ENCODE measurements at regions not wholly inside any gene's neighbourhood (a gene's known extent, or its start where the extent isn't known, plus 50 kb on each side); places are given as distances from the start of the nearest gene placed in this dataset.

DNA sequence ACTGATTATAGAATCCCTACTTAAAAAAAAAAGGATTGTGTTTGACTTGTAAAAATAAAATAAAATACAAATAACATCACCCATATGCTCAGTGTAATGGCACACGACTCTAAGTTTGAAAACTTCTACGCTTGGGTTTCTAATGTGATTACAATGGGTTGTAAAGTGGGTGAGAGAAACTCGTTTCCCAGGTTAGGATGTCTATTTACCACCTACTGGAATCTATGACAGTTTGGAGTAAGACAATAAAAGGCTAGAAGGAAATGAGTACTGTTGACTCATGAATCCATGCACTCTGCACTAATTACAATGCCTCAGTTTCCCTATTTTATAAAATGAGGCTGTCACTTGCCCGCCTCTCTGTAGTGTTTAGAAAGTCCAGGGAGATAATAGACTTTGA is 204.0 kb upstream of the FOXN2 start:
- TF ChIP-seq, protein P1, sequence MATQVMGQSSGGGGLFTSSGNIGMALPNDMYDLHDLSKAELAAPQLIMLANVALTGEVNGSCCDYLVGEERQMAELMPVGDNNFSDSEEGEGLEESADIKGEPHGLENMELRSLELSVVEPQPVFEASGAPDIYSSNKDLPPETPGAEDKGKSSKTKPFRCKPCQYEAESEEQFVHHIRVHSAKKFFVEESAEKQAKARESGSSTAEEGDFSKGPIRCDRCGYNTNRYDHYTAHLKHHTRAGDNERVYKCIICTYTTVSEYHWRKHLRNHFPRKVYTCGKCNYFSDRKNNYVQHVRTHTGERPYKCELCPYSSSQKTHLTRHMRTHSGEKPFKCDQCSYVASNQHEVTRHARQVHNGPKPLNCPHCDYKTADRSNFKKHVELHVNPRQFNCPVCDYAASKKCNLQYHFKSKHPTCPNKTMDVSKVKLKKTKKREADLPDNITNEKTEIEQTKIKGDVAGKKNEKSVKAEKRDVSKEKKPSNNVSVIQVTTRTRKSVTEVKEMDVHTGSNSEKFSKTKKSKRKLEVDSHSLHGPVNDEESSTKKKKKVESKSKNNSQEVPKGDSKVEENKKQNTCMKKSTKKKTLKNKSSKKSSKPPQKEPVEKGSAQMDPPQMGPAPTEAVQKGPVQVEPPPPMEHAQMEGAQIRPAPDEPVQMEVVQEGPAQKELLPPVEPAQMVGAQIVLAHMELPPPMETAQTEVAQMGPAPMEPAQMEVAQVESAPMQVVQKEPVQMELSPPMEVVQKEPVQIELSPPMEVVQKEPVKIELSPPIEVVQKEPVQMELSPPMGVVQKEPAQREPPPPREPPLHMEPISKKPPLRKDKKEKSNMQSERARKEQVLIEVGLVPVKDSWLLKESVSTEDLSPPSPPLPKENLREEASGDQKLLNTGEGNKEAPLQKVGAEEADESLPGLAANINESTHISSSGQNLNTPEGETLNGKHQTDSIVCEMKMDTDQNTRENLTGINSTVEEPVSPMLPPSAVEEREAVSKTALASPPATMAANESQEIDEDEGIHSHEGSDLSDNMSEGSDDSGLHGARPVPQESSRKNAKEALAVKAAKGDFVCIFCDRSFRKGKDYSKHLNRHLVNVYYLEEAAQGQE (IDR thresholded peaks at IDR 0.05; ENCODE audit: insufficient replicate concordance, low read depth) = no peak
- TF ChIP-seq GABPA (IDR thresholded peaks at IDR 0.05; ENCODE audit: low read depth) = no peak
- TF ChIP-seq POLR2AphosphoS5 (IDR thresholded peaks at IDR 0.05; ENCODE audit: low read depth) = no peak
- no peak for TF ChIP-seq SPI1 (IDR thresholded peaks at IDR 0.05; ENCODE audit: borderline replicate concordance, low read depth)
- no peaks in the 10 kb centered on the region for H3K27me3 ChIP-seq (ENCODE audit: insufficient read depth, poor library complexity, severe bottlenecking)
- no peak overlapping the region for H3K4me3 ChIP-seq (replicated peaks; ENCODE audit: insufficient read depth, low read length)
- DNase-seq (ENCODE audit: low read depth in 1 of 2, low spot score in 1 of 2) = no peak
- H3K27ac ChIP-seq (replicated peaks) = peak overlapping the region; percentile 86

DNA sequence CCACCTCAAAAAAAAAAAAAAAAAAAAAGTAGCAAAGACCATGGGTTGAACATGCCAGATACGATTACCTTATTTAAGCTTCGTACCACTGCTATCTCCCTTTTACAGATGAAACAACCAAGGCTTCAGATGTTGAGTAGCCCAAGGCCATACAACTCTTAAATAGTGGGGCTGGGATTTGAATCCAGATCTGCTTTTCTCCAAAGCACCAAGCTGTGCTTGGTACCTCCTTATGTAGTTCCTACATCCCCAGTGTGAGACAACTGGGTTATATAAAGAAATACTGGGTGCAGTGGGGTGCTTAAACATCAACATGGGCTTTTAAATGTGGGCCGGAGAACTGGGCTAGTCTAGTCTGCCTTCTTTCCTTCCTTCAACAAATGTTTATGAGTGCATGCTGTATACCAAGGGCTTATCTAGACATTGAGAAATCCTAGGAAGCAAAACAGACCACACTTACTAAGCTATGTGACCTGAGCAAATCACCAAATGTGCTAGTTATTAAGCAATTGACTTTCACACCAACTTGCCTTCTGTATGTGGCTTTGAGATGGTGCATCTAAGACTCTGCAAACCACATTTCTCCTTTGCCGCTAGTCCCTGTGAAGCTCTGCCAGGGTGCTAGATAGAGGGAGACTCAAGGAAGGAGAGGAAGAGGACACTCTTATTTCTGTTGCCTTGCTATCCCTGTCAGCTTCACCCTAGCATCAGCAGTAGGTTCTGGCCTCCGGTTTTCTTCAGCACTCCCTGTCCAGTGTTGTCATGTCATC is 201.4 kb upstream of the FOXN2 start:
- TF ChIP-seq, protein P1 (IDR thresholded peaks at IDR 0.05; ENCODE audit: insufficient replicate concordance, low read depth) = peak; percentile 21
- 0 out of 2 replicates have a peak, but pooled peaks have one; percentile 6 for TF ChIP-seq SPI1 (IDR thresholded peaks at IDR 0.05; ENCODE audit: borderline replicate concordance, low read depth)
- TF ChIP-seq GABPA (IDR thresholded peaks at IDR 0.05; ENCODE audit: low read depth) = no peak; the same call in 1 of the 2 replicates
- peak; percentile 55; the same call in 1 of the 2 replicates for TF ChIP-seq POLR2AphosphoS5 (IDR thresholded peaks at IDR 0.05; ENCODE audit: low read depth)
- TF ChIP-seq, protein P2, sequence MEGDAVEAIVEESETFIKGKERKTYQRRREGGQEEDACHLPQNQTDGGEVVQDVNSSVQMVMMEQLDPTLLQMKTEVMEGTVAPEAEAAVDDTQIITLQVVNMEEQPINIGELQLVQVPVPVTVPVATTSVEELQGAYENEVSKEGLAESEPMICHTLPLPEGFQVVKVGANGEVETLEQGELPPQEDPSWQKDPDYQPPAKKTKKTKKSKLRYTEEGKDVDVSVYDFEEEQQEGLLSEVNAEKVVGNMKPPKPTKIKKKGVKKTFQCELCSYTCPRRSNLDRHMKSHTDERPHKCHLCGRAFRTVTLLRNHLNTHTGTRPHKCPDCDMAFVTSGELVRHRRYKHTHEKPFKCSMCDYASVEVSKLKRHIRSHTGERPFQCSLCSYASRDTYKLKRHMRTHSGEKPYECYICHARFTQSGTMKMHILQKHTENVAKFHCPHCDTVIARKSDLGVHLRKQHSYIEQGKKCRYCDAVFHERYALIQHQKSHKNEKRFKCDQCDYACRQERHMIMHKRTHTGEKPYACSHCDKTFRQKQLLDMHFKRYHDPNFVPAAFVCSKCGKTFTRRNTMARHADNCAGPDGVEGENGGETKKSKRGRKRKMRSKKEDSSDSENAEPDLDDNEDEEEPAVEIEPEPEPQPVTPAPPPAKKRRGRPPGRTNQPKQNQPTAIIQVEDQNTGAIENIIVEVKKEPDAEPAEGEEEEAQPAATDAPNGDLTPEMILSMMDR (IDR thresholded peaks at IDR 0.05; ENCODE audit: insufficient read depth, low read length) = no peak
- DNase-seq (ENCODE audit: low read depth in 1 of 2, low spot score in 1 of 2) = peak; percentile 89 to 93
- Histone ChIP-seq H3K27ac (replicated peaks) (peak overlapping the region; percentile 86), H3K4me3 (replicated peaks; ENCODE audit: insufficient read depth, low read length) (no peak overlapping the region), H3K27me3 (ENCODE audit: insufficient read depth, poor library complexity, severe bottlenecking) (no peaks in the 10 kb centered on the region)

DNA sequence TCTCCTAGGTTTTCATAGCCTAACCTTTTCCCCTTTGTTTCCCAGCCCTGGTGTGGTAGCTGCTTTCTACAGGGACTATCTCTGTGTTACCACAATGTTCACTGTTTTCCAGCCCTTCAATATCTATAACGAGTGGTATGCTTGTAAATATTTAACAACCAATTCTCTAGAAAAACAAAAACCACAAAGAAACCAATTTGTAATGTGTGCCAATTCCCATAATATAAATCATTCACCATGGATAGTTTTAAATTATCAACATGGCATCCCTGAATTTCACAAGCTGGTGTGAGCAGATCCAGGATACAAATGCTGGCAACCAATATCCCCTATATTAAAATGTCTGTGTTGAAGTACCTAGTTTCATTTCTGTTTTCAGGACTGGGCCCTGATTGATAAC is 200.7 kb upstream of the FOXN2 start:
- H3K4me3 ChIP-seq (replicated peaks; ENCODE audit: insufficient read depth, low read length) = no peak overlapping the region
- no peaks in the 10 kb centered on the region for H3K27me3 ChIP-seq (ENCODE audit: insufficient read depth, poor library complexity, severe bottlenecking)
- H3K27ac ChIP-seq (replicated peaks) = peak overlapping the region; percentile 86
- DNase-seq (ENCODE audit: low read depth in 1 of 2, low spot score in 1 of 2) = no peak
- TF ChIP-seq, protein P1 (IDR thresholded peaks at IDR 0.05; ENCODE audit: insufficient replicate concordance, low read depth) = no peak
- TF ChIP-seq SPI1 (IDR thresholded peaks at IDR 0.05; ENCODE audit: borderline replicate concordance, low read depth) = no peak
- no peak for TF ChIP-seq GABPA (IDR thresholded peaks at IDR 0.05; ENCODE audit: low read depth)
- no peak for TF ChIP-seq POLR2AphosphoS5 (IDR thresholded peaks at IDR 0.05; ENCODE audit: low read depth)
- TF ChIP-seq, protein P2 (IDR thresholded peaks at IDR 0.05; ENCODE audit: insufficient read depth, low read length) = no peak
